ENCODE measurements at regions not wholly inside any gene's neighbourhood (a gene's known extent, or its start where the extent isn't known, plus 50 kb on each side); places are given as distances from the start of the nearest gene placed in this dataset.

DNA sequence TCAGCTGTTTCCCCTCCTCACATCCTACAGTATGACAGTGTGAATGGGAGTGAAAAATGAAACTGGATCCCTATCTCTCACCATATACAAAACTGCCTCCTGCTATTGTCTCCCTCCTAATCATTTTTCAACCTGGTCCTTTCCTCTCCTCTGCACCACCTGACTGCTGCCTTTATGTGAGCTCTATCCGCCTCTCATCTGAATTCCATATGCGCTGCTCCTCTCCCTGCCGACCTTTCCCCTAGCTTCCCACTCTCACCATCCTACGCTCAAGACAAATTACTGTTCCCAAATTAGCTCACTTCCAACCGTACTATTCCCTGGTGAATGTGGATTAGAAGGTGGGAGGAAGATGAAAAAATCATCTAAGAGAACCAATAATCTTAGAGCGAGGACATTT lies 148.4 kb upstream of the FBXL4 start:
- DNase-seq (no peak), ATAC-seq (ENCODE audit: low FRiP score in 2 of 2) (no peak)
- H3K36me3 ChIP-seq, result no peaks in the 10 kb centered on the region
- H3K27me3 ChIP-seq, result no peaks in the 10 kb centered on the region
- H3K4me1 ChIP-seq, result no peaks in the 10 kb centered on the region
- TF ChIP-seq POLR2A (IDR thresholded peaks at IDR 0.05) (no peak), POLR2AphosphoS5 (IDR thresholded peaks at IDR 0.05) (no peak), EP300 (IDR thresholded peaks at IDR 0.05) (no peak)
- TF ChIP-seq, protein P1, sequence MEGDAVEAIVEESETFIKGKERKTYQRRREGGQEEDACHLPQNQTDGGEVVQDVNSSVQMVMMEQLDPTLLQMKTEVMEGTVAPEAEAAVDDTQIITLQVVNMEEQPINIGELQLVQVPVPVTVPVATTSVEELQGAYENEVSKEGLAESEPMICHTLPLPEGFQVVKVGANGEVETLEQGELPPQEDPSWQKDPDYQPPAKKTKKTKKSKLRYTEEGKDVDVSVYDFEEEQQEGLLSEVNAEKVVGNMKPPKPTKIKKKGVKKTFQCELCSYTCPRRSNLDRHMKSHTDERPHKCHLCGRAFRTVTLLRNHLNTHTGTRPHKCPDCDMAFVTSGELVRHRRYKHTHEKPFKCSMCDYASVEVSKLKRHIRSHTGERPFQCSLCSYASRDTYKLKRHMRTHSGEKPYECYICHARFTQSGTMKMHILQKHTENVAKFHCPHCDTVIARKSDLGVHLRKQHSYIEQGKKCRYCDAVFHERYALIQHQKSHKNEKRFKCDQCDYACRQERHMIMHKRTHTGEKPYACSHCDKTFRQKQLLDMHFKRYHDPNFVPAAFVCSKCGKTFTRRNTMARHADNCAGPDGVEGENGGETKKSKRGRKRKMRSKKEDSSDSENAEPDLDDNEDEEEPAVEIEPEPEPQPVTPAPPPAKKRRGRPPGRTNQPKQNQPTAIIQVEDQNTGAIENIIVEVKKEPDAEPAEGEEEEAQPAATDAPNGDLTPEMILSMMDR (IDR thresholded peaks at IDR 0.05), result no peak
- no peak overlapping the region for H3K27ac ChIP-seq
- no peaks in the 10 kb centered on the region for H3K9me3 ChIP-seq
- WGBS, 2 donors, result 72 to 80% methylated on average over 6 of the region's 6 CpGs
- no peak overlapping the region for H3K4me3 ChIP-seq

DNA sequence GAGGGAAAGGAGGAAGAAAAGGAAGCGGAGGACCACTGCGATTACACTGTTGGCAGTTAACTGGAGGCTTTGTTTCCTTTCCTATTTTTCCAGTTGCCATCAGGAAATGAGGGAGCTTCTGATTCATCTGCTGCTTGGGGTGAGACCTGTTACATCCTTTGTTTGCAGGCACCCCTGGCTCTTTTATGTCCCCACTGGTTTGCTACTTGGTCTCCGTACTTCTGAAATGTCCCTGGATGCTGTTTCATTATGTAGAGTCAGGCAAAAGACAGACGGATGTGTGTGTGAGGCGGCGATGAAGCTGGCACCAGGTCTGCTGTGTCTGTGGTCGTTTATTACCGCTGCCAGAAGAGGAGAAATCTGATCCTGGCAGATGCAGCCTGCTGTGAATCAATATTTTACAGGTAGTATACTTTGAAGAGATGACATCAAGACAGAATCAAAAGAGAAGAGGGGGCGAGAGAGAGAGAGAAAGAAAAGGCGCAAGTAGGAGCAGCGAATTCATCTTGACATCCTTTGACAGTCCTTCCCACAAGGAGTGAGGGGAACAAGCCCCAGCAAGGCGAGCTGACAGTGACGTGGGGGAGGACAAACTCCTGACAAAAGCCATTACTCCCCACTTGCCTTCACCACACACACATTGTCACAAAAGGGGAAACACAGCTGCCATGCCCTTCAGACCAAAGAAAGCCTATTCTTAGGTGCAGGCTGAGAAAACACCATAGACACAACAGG lies 145.9 kb upstream of the FBXL4 start:
- H3K27me3 ChIP-seq, result no peaks in the 10 kb centered on the region

DNA sequence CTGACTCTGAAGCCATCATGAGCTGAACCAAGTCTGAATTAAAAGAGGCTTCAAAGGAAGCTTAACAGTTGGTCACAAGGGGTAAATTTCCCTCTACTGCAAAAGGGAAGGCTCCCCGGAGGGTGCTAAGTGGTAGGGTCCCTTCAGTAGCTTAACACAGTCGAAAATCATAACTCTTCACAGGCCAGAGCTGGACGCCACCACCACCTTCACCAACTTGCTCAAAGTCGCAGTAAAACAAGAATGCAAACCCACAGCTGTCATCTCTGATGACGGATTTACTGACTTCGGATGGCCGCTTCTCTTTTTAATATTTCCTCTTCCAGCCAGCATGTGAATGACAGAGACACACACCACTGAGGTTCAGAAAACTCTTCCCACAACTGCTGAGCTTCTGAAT lies 144.7 kb upstream of the FBXL4 start:
- no peak for DNase-seq
- Histone ChIP-seq H3K4me3 (no peak overlapping the region), H3K9me3 (no peaks in the 10 kb centered on the region), H3K27ac (no peak overlapping the region), H3K4me1 (no peaks in the 10 kb centered on the region), H3K27me3 (no peaks in the 10 kb centered on the region), H3K36me3 (no peaks in the 10 kb centered on the region)
- 44 to 63% methylated on average over 7 of the region's 7 CpGs for WGBS, 2 donors
- ATAC-seq (ENCODE audit: low FRiP score in 2 of 2), result no peak
- no peak for TF ChIP-seq POLR2AphosphoS5 (IDR thresholded peaks at IDR 0.05)
- TF ChIP-seq, protein P1 (IDR thresholded peaks at IDR 0.05), result no peak
- no peak for TF ChIP-seq EP300 (IDR thresholded peaks at IDR 0.05)
- TF ChIP-seq POLR2A (IDR thresholded peaks at IDR 0.05), result no peak

More for the DNA sequence above, 145.9 kb upstream of the FBXL4 start:
- Histone ChIP-seq H3K4me3 (no peak overlapping the region), H3K36me3 (no peaks in the 10 kb centered on the region), H3K9me3 (no peaks in the 10 kb centered on the region), H3K4me1 (no peaks in the 10 kb centered on the region), H3K27ac (no peak overlapping the region)
- ATAC-seq (ENCODE audit: low FRiP score in 2 of 2) (no peak), DNase-seq (no peak)
- TF ChIP-seq, protein P1 (IDR thresholded peaks at IDR 0.05), result no peak
- TF ChIP-seq EP300 (IDR thresholded peaks at IDR 0.05) (no peak), POLR2A (IDR thresholded peaks at IDR 0.05) (no peak), POLR2AphosphoS5 (IDR thresholded peaks at IDR 0.05) (no peak)
- 56 to 61% methylated on average over 12 to 13 of the region's 13 CpGs for WGBS, 2 donors

DNA sequence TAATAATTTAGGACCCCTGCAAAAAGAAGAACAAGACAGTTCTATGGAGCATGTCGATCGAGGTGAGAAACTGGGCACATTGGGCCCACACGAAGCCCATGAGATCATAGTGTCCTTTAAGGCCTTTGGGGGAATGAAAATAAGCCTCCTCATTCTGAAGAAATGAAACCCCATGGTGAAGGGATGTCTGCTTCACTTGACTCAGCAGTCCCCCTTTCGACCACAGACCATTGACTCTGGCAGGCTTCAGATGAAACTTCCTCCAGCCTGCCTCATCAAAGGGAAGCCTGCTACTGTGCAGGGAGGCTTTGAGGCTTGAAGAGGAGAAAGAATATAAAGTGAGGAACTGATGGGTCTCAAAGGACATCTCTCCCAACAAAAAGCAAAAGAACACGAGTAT lies 144.2 kb upstream of the FBXL4 start:
- Histone ChIP-seq H3K27ac (no peak overlapping the region), H3K4me1 (no peaks in the 10 kb centered on the region), H3K9me3 (no peaks in the 10 kb centered on the region), H3K27me3 (no peaks in the 10 kb centered on the region), H3K36me3 (no peaks in the 10 kb centered on the region), H3K4me3 (no peak overlapping the region)
- ATAC-seq (ENCODE audit: low FRiP score in 2 of 2) (no peak), DNase-seq (no peak)
- TF ChIP-seq POLR2A (IDR thresholded peaks at IDR 0.05), result no peak
- no peak for TF ChIP-seq POLR2AphosphoS5 (IDR thresholded peaks at IDR 0.05)
- TF ChIP-seq, protein P1 (IDR thresholded peaks at IDR 0.05), result no peak
- TF ChIP-seq EP300 (IDR thresholded peaks at IDR 0.05), result no peak
- WGBS, 2 donors, result 72 to 73% methylated on average over 5 of the region's 5 CpGs

DNA sequence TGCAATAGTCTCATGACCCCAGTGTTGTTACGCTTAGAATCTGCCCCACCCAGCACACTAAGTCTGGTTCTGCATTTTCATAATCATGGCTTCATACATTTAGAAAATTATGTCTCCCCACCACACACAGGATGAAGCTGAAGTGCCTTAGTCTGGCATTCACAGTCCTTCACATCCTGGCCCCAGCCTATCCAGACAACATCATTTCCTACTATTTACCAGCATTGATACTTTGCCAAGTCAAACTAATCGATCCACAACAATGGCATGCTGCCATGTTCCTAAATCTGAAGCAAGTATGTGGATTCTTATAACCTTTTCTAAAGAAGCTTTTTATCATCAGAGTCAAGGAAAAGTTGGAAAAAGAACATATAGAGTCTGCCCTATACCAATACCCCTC lies 132.4 kb upstream of the FBXL4 start:
- DNase-seq (no peak), ATAC-seq (ENCODE audit: low FRiP score in 2 of 2) (no peak)
- H3K27me3 ChIP-seq, result no peaks in the 10 kb centered on the region
- no peak overlapping the region for H3K27ac ChIP-seq
- no peaks in the 10 kb centered on the region for H3K36me3 ChIP-seq
- TF ChIP-seq EP300 (IDR thresholded peaks at IDR 0.05) (no peak), POLR2A (IDR thresholded peaks at IDR 0.05) (no peak), POLR2AphosphoS5 (IDR thresholded peaks at IDR 0.05) (no peak)
- TF ChIP-seq, protein P1 (IDR thresholded peaks at IDR 0.05), result no peak
- no peaks in the 10 kb centered on the region for H3K9me3 ChIP-seq
- no peaks in the 10 kb centered on the region for H3K4me1 ChIP-seq
- H3K4me3 ChIP-seq, result no peak overlapping the region
- 50 to 53% methylated on average over 2 of the region's 2 CpGs for WGBS, 2 donors
